Liver (tissue), 8 donors: ENCODE measurements at regions not wholly inside any gene's neighbourhood (a gene's known extent, or its start where the extent isn't known, plus 50 kb on each side); places are given as distances from the start of the nearest gene placed in this dataset.

Experiments used
- DNase-seq: peaks from one replicate; pipeline ENCODE4 v3.0.0-alpha.2; 2017; ENCODE audit warnings: low spot score
- H3K27ac ChIP-seq, 2 donors: one replicate each; pipeline ENCODE4 v1.7.0; 2013; ENCODE audit warnings: inconsistent platforms in 2 of 2, low read length in 2 of 2, control low read depth in 1 of 2, low read depth in 1 of 2, mild to moderate bottlenecking in 1 of 2
- H3K27me3 ChIP-seq, 4 donors: one replicate each; pipeline versions ENCODE4 v1.6.1 to v1.7.0; 2013; ENCODE audit warnings: low read length in 3 of 4, inconsistent platforms in 1 of 4, mild to moderate bottlenecking in 1 of 4, moderate library complexity in 1 of 4; ENCODE audit not compliant: control insufficient read depth in 4 of 4, insufficient read depth in 4 of 4
- H3K36me3 ChIP-seq, 4 donors: one replicate each; pipeline versions ENCODE4 v1.6.1 to v1.7.0; 2013; ENCODE audit warnings: low read length in 3 of 4, mild to moderate bottlenecking in 3 of 4, low read depth in 1 of 4, moderate library complexity in 1 of 4; ENCODE audit not compliant: control insufficient read depth in 4 of 4, insufficient read depth in 3 of 4
- H3K4me1 ChIP-seq, 4 donors: one replicate each; pipeline versions ENCODE4 v1.6.1 to v1.7.0; 2013; ENCODE audit warnings: low read length in 3 of 4, mild to moderate bottlenecking in 3 of 4, moderate library complexity in 1 of 4; ENCODE audit not compliant: control insufficient read depth in 4 of 4, insufficient read depth in 4 of 4
- H3K4me3 ChIP-seq, 3 donors: one replicate each; pipeline versions ENCODE4 v1.6.1 to v1.7.0; 2013; ENCODE audit warnings: low read length in 3 of 3, control low read depth in 1 of 3, low read depth in 1 of 3, mild to moderate bottlenecking in 1 of 3
- H3K9ac ChIP-seq, 2 donors: one replicate each; pipeline ENCODE4 v1.7.0; 2013; ENCODE audit warnings: low read length in 2 of 2, mild to moderate bottlenecking in 2 of 2, moderate library complexity in 2 of 2, control low read depth in 1 of 2, low read depth in 1 of 2
- H3K9me3 ChIP-seq, 4 donors: one replicate each; pipeline versions ENCODE4 v1.6.1 to v1.7.0; 2013; ENCODE audit warnings: low read length in 3 of 4; ENCODE audit not compliant: control insufficient read depth in 4 of 4
- ATF3 ChIP-seq: IDR thresholded peaks from 2 replicates; pipeline ENCODE4 v1.6.1; 2016; ENCODE audit warnings: antibody characterized with exemption
- CTCF ChIP-seq: fragments of 150-350 bp; IDR thresholded peaks from 2 replicates; pipeline ENCODE4 v1.5.1; 2017; ENCODE audit warnings: improper control_type of control experiment, low read depth, low read length; ENCODE audit not compliant: missing input control
- EGR1 ChIP-seq, 2 donors: IDR thresholded peaks; 2 replicates each; pipeline ENCODE4 v1.6.1; 2016 to 2018; ENCODE audit warnings: antibody characterized with exemption in 2 of 2, low read depth in 2 of 2
- FOXA1 ChIP-seq: IDR thresholded peaks from 2 replicates; pipeline ENCODE4 v1.6.1; 2016; ENCODE audit warnings: antibody characterized with exemption
- FOXA2 ChIP-seq: IDR thresholded peaks from 2 replicates; pipeline ENCODE4 v1.6.1; 2016; ENCODE audit warnings: antibody characterized with exemption
- GABPA ChIP-seq, 2 donors: IDR thresholded peaks in 1 of 2; conservative IDR thresholded peaks in 1 of 2; 2 replicates each; pipeline ENCODE4 v1.6.1; 2016; ENCODE audit warnings: antibody characterized with exemption in 2 of 2, mild to moderate bottlenecking in 1 of 2, moderate library complexity in 1 of 2
- HNF4A ChIP-seq, 2 donors: conservative IDR thresholded peaks; 2 replicates each; pipeline ENCODE4 v1.6.1; 2016; ENCODE audit warnings: antibody characterized with exemption in 2 of 2, mild to moderate bottlenecking in 2 of 2
- HNF4G ChIP-seq: IDR thresholded peaks from 2 replicates; pipeline ENCODE4 v1.6.1; 2016; ENCODE audit warnings: antibody characterized with exemption
- JUND ChIP-seq, 2 donors: IDR thresholded peaks; 2 replicates each; pipeline ENCODE4 v1.6.1; 2016; ENCODE audit warnings: antibody characterized with exemption in 2 of 2
- MAX ChIP-seq: IDR thresholded peaks from 2 replicates; pipeline ENCODE4 v1.6.1; 2016; ENCODE audit warnings: antibody characterized with exemption
- NR2F2 ChIP-seq: IDR thresholded peaks from 2 replicates; pipeline ENCODE4 v1.6.1; 2016; ENCODE audit warnings: antibody characterized with exemption
- RAD21 ChIP-seq, 2 donors: IDR thresholded peaks; 2 replicates each; pipeline ENCODE4 v1.6.1; 2016; ENCODE audit warnings: antibody characterized with exemption in 2 of 2, mild to moderate bottlenecking in 2 of 2
- REST ChIP-seq: IDR thresholded peaks from 2 replicates; pipeline ENCODE4 v1.6.1; 2016; ENCODE audit warnings: antibody characterized with exemption, mild to moderate bottlenecking
- RXRA ChIP-seq, 2 donors: IDR thresholded peaks; 2 replicates each; pipeline ENCODE4 v1.6.1; 2017 to 2018; ENCODE audit warnings: antibody characterized with exemption in 2 of 2, mild to moderate bottlenecking in 1 of 2
- SP1 ChIP-seq: IDR thresholded peaks from 2 replicates; pipeline ENCODE4 v1.6.1; 2018; ENCODE audit warnings: antibody characterized with exemption, mild to moderate bottlenecking
- TAF1 ChIP-seq: conservative IDR thresholded peaks from 2 replicates; pipeline ENCODE4 v1.6.1; 2016; ENCODE audit warnings: antibody characterized with exemption, mild to moderate bottlenecking
- YY1 ChIP-seq: IDR thresholded peaks from 2 replicates; pipeline ENCODE4 v1.6.1; 2016; ENCODE audit warnings: antibody characterized with exemption, mild to moderate bottlenecking
- WGBS: extraction: QIAGEN DNeasy Blood & Tissue Kit; methylation state at CpG from one replicate; pipeline ENCODE4 v1.1.7; 2013; 5-methylcytosine and 5-hydroxymethylcytosine counted together
- TF ChIP-seq, protein P1 (sequence below): IDR thresholded peaks from 2 replicates; pipeline ENCODE4 v1.6.1; 2016; ENCODE audit warnings: antibody characterized with exemption
- donor health status: healthy.
- donor health status: healthy.
- donor health status: healthy.
- donor health status: healthy.
- donor health status: healthy.

DNA sequence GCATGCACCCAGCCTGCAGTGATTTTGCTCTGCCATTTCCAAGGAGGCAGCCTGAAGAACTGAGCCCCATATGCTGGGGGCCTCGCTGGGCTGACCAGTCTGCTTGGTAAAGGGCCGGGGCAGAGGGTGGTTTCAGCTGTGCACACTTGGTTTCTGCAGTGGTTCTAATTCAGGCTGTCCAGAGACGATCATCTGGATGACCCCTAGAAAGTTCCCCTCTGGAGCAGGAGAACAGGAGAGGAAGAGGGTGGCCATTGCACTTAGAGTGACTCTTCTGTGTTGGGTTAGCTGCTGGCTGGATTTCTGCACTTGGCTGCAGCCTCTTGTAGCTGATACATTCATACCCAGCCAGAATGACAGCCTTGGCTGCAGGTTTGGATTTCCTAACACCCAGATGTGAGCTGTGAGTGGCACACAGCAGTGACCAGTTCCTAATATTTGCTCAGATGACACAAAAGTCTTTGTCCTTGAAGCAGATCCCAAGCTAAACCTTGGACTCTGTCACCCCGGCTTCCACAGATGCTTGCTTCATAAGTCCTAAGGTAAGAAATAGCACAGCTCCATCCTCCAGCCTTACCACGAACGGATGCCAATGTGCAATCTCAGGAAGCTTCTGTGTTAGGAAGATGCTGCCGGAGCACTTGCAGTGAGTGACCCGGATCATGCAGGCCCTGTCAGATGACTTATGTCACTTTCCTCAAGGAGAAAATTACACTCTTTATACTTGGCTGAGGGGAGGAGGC, 105.6 kb downstream of the HNRNPLL start (continued):
- TF ChIP-seq, protein P1, sequence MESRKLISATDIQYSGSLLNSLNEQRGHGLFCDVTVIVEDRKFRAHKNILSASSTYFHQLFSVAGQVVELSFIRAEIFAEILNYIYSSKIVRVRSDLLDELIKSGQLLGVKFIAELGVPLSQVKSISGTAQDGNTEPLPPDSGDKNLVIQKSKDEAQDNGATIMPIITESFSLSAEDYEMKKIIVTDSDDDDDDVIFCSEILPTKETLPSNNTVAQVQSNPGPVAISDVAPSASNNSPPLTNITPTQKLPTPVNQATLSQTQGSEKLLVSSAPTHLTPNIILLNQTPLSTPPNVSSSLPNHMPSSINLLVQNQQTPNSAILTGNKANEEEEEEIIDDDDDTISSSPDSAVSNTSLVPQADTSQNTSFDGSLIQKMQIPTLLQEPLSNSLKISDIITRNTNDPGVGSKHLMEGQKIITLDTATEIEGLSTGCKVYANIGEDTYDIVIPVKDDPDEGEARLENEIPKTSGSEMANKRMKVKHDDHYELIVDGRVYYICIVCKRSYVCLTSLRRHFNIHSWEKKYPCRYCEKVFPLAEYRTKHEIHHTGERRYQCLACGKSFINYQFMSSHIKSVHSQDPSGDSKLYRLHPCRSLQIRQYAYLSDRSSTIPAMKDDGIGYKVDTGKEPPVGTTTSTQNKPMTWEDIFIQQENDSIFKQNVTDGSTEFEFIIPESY: peak; percentile 61
- peak; percentile 66 to 82 for TF ChIP-seq JUND (IDR thresholded peaks at IDR 0.05)
- peak; percentile 65 for TF ChIP-seq HNF4G

- no peak for TF ChIP-seq FOXA1
- TF ChIP-seq JUND (IDR thresholded peaks at IDR 0.05): no peak
- no peak for TF ChIP-seq RXRA (IDR thresholded peaks at IDR 0.05)
- TF ChIP-seq EGR1 (IDR thresholded peaks at IDR 0.05; ENCODE audit: low read depth in 2 of 2): no peak
- TF ChIP-seq, protein P1: no peak
- TF ChIP-seq CTCF: no peak
- no peak for TF ChIP-seq YY1
- TF ChIP-seq GABPA (IDR thresholded peaks at IDR 0.05 in 1 of 2, conservative IDR thresholded peaks at IDR 0.05 in 1 of 2): no peak
- no peak for TF ChIP-seq NR2F2
- TF ChIP-seq FOXA2: no peak
- no peak for TF ChIP-seq TAF1
- no peak for TF ChIP-seq REST
- no peak for TF ChIP-seq HNF4A (conservative IDR thresholded peaks at IDR 0.05)
- TF ChIP-seq ATF3: no peak
- no peak for TF ChIP-seq HNF4G
- no peak for TF ChIP-seq MAX
- no peak for TF ChIP-seq RAD21 (IDR thresholded peaks at IDR 0.05)
- TF ChIP-seq SP1: no peak
- H3K9ac ChIP-seq: no peak overlapping the region
- H3K27me3 ChIP-seq: no peaks in the 10 kb centered on the region
- H3K36me3 ChIP-seq: no peaks in the 10 kb centered on the region
- H3K4me3 ChIP-seq: no peak overlapping the region
- H3K4me1 ChIP-seq: peaks cover 2 to 21% (median 17%) of the 10 kb centered on the region in 4 donors
- no peaks in the 10 kb centered on the region for H3K9me3 ChIP-seq
- no peak for DNase-seq
- no peak overlapping the region for H3K27ac ChIP-seq
- WGBS: 94% methylated on average over 2 of the region's 2 CpGs
Observed at GRCh38 chr2:38495880-38496279, 106.8 kb downstream of the HNRNPLL start.
